GM12878 (cell line): ENCODE measurements at regions not wholly inside any gene's neighbourhood (a gene's known extent, or its start where the extent isn't known, plus 50 kb on each side); places are given as distances from the start of the nearest gene placed in this dataset.

Experiments used
- ATAC-seq: fragments of 200-7000 bp; cut with Tn5 transposase; 3 replicates; pipeline ENCODE4 v1.9.1; 2020; ENCODE audit warnings: mild to moderate bottlenecking, moderate library complexity
- BruUV-seq: library from RNA; stranded (reverse); fragments of 400-500 nt; replicated peaks from 2 replicates; lab custom pipeline; 2021; lab: Mats Ljungman, UMichigan
- CTCF ChIA-PET: fragments of 300-600 bp; sonication (Branson Sonifier 250); formaldehyde crosslinking; extraction: SDS; loops from one replicate; lab custom pipeline; 2021; ENCODE audit warnings: inconsistent platforms; lab: Yijun Ruan, JAX
- POLR2A ChIA-PET: fragments of 350-600 bp; formaldehyde crosslinking; extraction: SDS; loops from one replicate; lab custom pipeline; 2021; ENCODE audit warnings: inconsistent platforms; lab: Charles Lee
- RAD21 ChIA-PET: fragments of 300-600 bp; sonication (Branson Sonifier 250); formaldehyde crosslinking; loops from one replicate; lab custom pipeline; 2023; ENCODE audit warnings: antibody characterized with exemption; ENCODE audit not compliant: unreplicated experiment; lab: Charles Lee
- SMC1A ChIA-PET: fragments of 300-600 bp; sonication (Branson Sonifier 250); formaldehyde crosslinking; loops from one replicate; lab custom pipeline; 2023; ENCODE audit not compliant: unreplicated experiment, uncharacterized antibody; lab: Charles Lee
- DNase-seq: peaks from one replicate; pipeline ENCODE4 v3.0.0-alpha.2; 2011; ENCODE audit warnings: low read depth, low spot score
- FAIRE-seq: peaks from 3 replicates; lab custom pipeline; 2011; peaks lifted over from hg19 to GRCh38; lab: Jason Lieb, UNC
- H2AFZ ChIP-seq: 2 replicates; pipeline ENCODE4 v1.6.0; 2011; ENCODE audit warnings: low read depth, low read length, control low read depth; ENCODE audit not compliant: control insufficient read depth
- H3K27ac ChIP-seq: 2 replicates; pipeline ENCODE4 v1.5.1; 2011; ENCODE audit warnings: control low read depth; ENCODE audit not compliant: control insufficient read depth, insufficient read depth
- H3K27me3 ChIP-seq, 2 experiments: replicated peaks in 1 of 2; 2 replicates each; pipeline versions ENCODE4 v1.6.0 to v1.6.1; 2011; ENCODE audit warnings: low read length in 1 of 2; ENCODE audit not compliant: control insufficient read depth in 2 of 2, insufficient read depth in 2 of 2
- H3K36me3 ChIP-seq, 2 experiments: 2 replicates each; pipeline ENCODE4 v1.5.1; 2011; ENCODE audit warnings: low read length in 1 of 2; ENCODE audit not compliant: control insufficient read depth in 2 of 2, insufficient read depth in 2 of 2
- H3K4me1 ChIP-seq: 2 replicates; pipeline ENCODE4 v1.6.1; 2011; ENCODE audit warnings: mild to moderate bottlenecking, low read length, moderate library complexity, mixed read lengths; ENCODE audit not compliant: control insufficient read depth, insufficient read depth
- H3K4me2 ChIP-seq: 2 replicates; pipeline ENCODE4 v1.6.0; 2011; ENCODE audit warnings: control low read depth; ENCODE audit not compliant: control insufficient read depth, insufficient read depth
- H3K4me3 ChIP-seq: fragments of 200-600 bp; sonication (generic); 2 replicates; pipeline ENCODE4 v1.5.1; 2016
- H3K79me2 ChIP-seq: 2 replicates; pipeline ENCODE4 v1.6.0; 2011; ENCODE audit warnings: low read length; ENCODE audit not compliant: control insufficient read depth, insufficient read depth
- H3K9ac ChIP-seq: 2 replicates; pipeline ENCODE4 v1.8.0; 2011; ENCODE audit warnings: low read length, control low read depth, mixed read lengths; ENCODE audit not compliant: control insufficient read depth, insufficient read depth
- H3K9me3 ChIP-seq: replicated peaks from 3 replicates; pipeline ENCODE4 v1.5.1; 2011; ENCODE audit warnings: mild to moderate bottlenecking, low read length; ENCODE audit not compliant: control insufficient read depth, insufficient read depth
- H4K20me1 ChIP-seq: 2 replicates; pipeline ENCODE4 v1.6.0; 2011; ENCODE audit not compliant: control insufficient read depth, insufficient read depth
- BRCA1 ChIP-seq: IDR thresholded peaks from 2 replicates; pipeline ENCODE4 v1.6.1; 2011; ENCODE audit warnings: low read depth, low read length, improper control_type of control experiment
- CBX5 ChIP-seq: sonication (generic); IDR thresholded peaks from 2 replicates; pipeline ENCODE4 v1.6.1; 2016; ENCODE audit warnings: low read depth, moderate library complexity, mild to moderate bottlenecking, inconsistent platforms
- JUND ChIP-seq: IDR thresholded peaks from 2 replicates; pipeline ENCODE4 v1.6.1; 2012; ENCODE audit warnings: low read depth, mild to moderate bottlenecking, low read length, improper control_type of control experiment, moderate library complexity
- MEF2A ChIP-seq: IDR thresholded peaks from 2 replicates; pipeline ENCODE4 v1.6.1; 2011; ENCODE audit warnings: low read depth, mild to moderate bottlenecking, low read length, moderate library complexity; ENCODE audit not compliant: insufficient read depth
- MXI1 ChIP-seq: fragments of 150-350 bp; IDR thresholded peaks from 2 replicates; pipeline ENCODE4 v1.6.1; 2011; ENCODE audit warnings: low read depth, mild to moderate bottlenecking, inconsistent platforms, low read length, improper control_type of control experiment
- PAX5 ChIP-seq: IDR thresholded peaks from 2 replicates; pipeline ENCODE4 v1.6.1; 2011; ENCODE audit warnings: low read depth, low read length, borderline replicate concordance
- SUZ12 ChIP-seq: fragments of 200-600 bp; sonication (generic); IDR thresholded peaks from one replicate; pipeline ENCODE4 v1.6.1; 2018; ENCODE audit warnings: antibody characterized with exemption, mild to moderate bottlenecking; ENCODE audit not compliant: unreplicated experiment
- TARDBP ChIP-seq: IDR thresholded peaks from 2 replicates; pipeline ENCODE4 v1.6.1; 2016; ENCODE audit warnings: borderline replicate concordance
- YBX1 ChIP-seq: fragments of 450-650 bp; IDR thresholded peaks from 2 replicates; pipeline ENCODE4 v1.6.1; 2016; ENCODE audit warnings: antibody characterized with exemption
- ZNF384 ChIP-seq: IDR thresholded peaks from 2 replicates; pipeline ENCODE4 v1.6.1; 2012; ENCODE audit warnings: low read depth, mild to moderate bottlenecking, low read length, improper control_type of control experiment, borderline replicate concordance
- WGBS: methylation state at CpG from one replicate; pipeline ENCODE4 v1.1.6; 2016; ENCODE audit warnings: low lambda C conversion rate; ENCODE audit not compliant: insufficient replicate concordance, insufficient coverage; ENCODE audit errors: missing lambda C conversion rate; 5-methylcytosine and 5-hydroxymethylcytosine counted together
- in situ Hi-C: fragments of 300-500 bp; cut with MboI; formaldehyde crosslinking; loops from 9 replicates; pipeline ENCODE4 v1.14.3; 2018; ENCODE audit warnings: mixed read lengths
- intact Hi-C: fragments of 100-400 bp; cut with micrococcal nuclease; formaldehyde crosslinking; loops from one replicate; pipeline ENCODE4 v1.14.2; 2022; ENCODE audit not compliant: unreplicated experiment
- TF ChIP-seq, protein P1 (sequence below): IDR thresholded peaks from 2 replicates; pipeline ENCODE4 v1.6.1; 2011; ENCODE audit warnings: borderline replicate concordance, low read depth, mild to moderate bottlenecking, moderate library complexity, mixed read lengths, low read length; ENCODE audit not compliant: insufficient read depth; ENCODE audit errors: extremely low read length
- TF ChIP-seq, protein P2 (sequence below): IDR thresholded peaks from 2 replicates; pipeline ENCODE4 v1.6.1; 2012; ENCODE audit warnings: low read length, inconsistent platforms
- TF ChIP-seq, protein P3 (sequence below): fragments of 450-650 bp; IDR thresholded peaks from 2 replicates; pipeline ENCODE4 v1.6.1; 2018; ENCODE audit warnings: borderline replicate concordance, mild to moderate bottlenecking; ENCODE audit not compliant: partially characterized antibody

DNA sequence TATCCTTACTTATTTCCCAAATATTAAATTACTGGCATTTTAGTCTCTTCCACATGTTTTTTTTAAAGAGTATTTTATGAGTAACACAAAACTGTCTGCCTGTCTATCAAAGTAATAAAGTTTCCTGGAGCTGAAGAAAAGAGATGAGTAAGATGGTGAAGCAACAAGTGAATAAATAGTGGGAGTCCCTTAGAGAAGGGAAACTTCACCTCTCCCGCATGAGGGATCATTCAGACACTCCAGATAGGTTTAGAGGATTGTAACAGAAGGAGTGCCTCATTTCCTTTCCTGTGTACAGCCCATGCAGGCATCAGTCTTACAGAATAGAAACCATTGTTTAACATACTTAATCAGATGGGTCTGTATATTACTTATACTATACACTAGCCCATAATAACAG is 205.7 kb downstream of the USP25 start:
- in situ Hi-C loops (no loop called here), intact Hi-C loops (no loop called here)
- TF ChIP-seq YBX1 (no peak), BRCA1 (no peak), SUZ12 (no peak)
- TF ChIP-seq, protein P1, sequence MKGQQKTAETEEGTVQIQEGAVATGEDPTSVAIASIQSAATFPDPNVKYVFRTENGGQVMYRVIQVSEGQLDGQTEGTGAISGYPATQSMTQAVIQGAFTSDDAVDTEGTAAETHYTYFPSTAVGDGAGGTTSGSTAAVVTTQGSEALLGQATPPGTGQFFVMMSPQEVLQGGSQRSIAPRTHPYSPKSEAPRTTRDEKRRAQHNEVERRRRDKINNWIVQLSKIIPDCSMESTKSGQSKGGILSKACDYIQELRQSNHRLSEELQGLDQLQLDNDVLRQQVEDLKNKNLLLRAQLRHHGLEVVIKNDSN = no peak
- FAIRE-seq (no peak), DNase-seq (no peak), ATAC-seq (no peak)
- ChIA-PET RAD21 (no interaction called here), CTCF (no interaction called here), POLR2A (no interaction called here), SMC1A (no interaction called here)
- no peaks in the 10 kb centered on the region for H3K79me2 ChIP-seq
- H3K9ac ChIP-seq = no peak overlapping the region
- H2AFZ ChIP-seq = no peak overlapping the region
- H3K27me3 ChIP-seq = no peaks in the 10 kb centered on the region
- no peaks in the 10 kb centered on the region for H3K4me1 ChIP-seq
- no peaks in the 10 kb centered on the region for H3K36me3 ChIP-seq
- no peak overlapping the region for H3K4me3 ChIP-seq
- BruUV-seq = no TSS peak
- 71% methylated on average over 1 of the region's 1 CpG for WGBS
- H3K9me3 ChIP-seq = no peaks in the 10 kb centered on the region
- H4K20me1 ChIP-seq = no peaks in the 10 kb centered on the region
- H3K27ac ChIP-seq = no peak overlapping the region
- no peak overlapping the region for H3K4me2 ChIP-seq

DNA sequence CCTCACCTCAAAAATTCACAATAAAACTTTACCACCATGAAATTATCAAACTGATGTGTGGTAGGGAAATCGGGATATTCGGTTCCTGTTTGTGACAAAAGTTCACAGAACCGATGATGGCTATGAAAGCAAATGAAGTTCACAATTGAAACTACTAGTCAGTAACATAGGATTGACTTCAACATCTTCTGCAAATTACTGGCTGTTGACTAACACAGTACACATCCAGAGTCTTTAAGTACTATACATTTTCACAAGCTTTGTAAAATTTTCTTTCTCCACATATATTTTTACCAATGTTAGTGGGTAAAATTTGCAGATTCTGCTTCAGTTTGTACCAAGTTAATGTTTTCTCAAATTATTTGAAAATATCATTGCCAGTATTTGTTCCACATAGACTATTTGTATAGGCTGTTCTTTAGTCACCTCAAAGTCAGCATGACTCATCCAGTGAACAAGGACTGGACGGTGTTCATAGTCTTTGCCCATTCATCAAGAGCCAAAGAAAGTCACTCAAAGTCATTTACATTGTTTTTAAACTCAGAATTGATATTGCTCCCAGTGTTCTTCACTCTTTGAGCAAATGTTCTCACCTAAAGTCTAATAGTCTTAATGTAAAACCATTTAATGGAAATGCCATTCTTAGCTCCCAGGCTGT is 213.4 kb downstream of the USP25 start:
- WGBS = 39% methylated on average over 4 of the region's 4 CpGs
- Histone ChIP-seq H3K27me3 (no peaks in the 10 kb centered on the region), H3K9ac (no peak overlapping the region), H3K9me3 (no peaks in the 10 kb centered on the region), H3K27ac (no peak overlapping the region), H3K4me1 (no peaks in the 10 kb centered on the region), H2AFZ (no peak overlapping the region), H3K36me3 (no peaks in the 10 kb centered on the region), H3K4me2 (no peak overlapping the region), H3K79me2 (no peaks in the 10 kb centered on the region), H4K20me1 (no peaks in the 10 kb centered on the region), H3K4me3 (no peak overlapping the region)
- no TSS peak for BruUV-seq
- intact Hi-C loops = no loop called here
- CTCF ChIA-PET = no interaction called here
- no peak for ATAC-seq
- in situ Hi-C loops = no loop called here
- POLR2A ChIA-PET = no interaction called here
- DNase-seq = no peak
- RAD21 ChIA-PET = no interaction called here
- SMC1A ChIA-PET = no interaction called here
- FAIRE-seq = no peak
- TF ChIP-seq MXI1 (no peak), CBX5 (no peak), ZNF384 (no peak), JUND (no peak), MEF2A (no peak), TARDBP (no peak), PAX5 (no peak)
- TF ChIP-seq, protein P2, sequence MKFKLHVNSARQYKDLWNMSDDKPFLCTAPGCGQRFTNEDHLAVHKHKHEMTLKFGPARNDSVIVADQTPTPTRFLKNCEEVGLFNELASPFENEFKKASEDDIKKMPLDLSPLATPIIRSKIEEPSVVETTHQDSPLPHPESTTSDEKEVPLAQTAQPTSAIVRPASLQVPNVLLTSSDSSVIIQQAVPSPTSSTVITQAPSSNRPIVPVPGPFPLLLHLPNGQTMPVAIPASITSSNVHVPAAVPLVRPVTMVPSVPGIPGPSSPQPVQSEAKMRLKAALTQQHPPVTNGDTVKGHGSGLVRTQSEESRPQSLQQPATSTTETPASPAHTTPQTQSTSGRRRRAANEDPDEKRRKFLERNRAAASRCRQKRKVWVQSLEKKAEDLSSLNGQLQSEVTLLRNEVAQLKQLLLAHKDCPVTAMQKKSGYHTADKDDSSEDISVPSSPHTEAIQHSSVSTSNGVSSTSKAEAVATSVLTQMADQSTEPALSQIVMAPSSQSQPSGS = no peak
- TF ChIP-seq, protein P3, sequence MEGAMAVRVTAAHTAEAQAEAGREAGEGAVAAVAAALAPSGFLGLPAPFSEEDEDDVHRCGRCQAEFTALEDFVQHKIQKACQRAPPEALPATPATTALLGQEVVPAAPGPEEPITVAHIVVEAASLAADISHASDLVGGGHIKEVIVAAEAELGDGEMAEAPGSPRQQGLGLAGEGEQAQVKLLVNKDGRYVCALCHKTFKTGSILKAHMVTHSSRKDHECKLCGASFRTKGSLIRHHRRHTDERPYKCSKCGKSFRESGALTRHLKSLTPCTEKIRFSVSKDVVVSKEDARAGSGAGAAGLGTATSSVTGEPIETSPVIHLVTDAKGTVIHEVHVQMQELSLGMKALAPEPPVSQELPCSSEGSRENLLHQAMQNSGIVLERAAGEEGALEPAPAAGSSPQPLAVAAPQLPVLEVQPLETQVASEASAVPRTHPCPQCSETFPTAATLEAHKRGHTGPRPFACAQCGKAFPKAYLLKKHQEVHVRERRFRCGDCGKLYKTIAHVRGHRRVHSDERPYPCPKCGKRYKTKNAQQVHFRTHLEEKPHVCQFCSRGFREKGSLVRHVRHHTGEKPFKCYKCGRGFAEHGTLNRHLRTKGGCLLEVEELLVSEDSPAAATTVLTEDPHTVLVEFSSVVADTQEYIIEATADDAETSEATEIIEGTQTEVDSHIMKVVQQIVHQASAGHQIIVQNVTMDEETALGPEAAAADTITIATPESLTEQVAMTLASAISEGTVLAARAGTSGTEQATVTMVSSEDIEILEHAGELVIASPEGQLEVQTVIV = no peak
